PFSK-1 (cell line): ENCODE measurements at regions not wholly inside any gene's neighbourhood (a gene's known extent, or its start where the extent isn't known, plus 50 kb on each side); places are given as distances from the start of the nearest gene placed in this dataset.

Experiments used
- FOXP2 ChIP-seq: optimal IDR thresholded peaks from 2 replicates; pipeline ENCODE3; 2011; ENCODE audit warnings: borderline replicate concordance, control low read depth, inconsistent platforms; ENCODE audit not compliant: insufficient read depth; ENCODE audit errors: extremely low read length, extremely low read depth
- POLR2AphosphoS5 ChIP-seq: IDR thresholded peaks from 2 replicates; pipeline ENCODE4 v1.6.1; 2012; ENCODE audit warnings: low read depth, mild to moderate bottlenecking, control low read depth, low read length, moderate library complexity
- REST ChIP-seq, 2 experiments: IDR thresholded peaks; 2 replicates each; pipeline versions ENCODE4 v1.6.1 to v1.8.0; 2011 to 2012; ENCODE audit warnings: low read depth in 2 of 2, low read length in 2 of 2, control low read depth in 1 of 2, inconsistent platforms in 1 of 2, mild to moderate bottlenecking in 1 of 2, moderate library complexity in 1 of 2; ENCODE audit not compliant: insufficient read depth in 1 of 2
- SIN3A ChIP-seq: IDR thresholded peaks from 2 replicates; pipeline ENCODE4 v1.6.1; 2012; ENCODE audit warnings: mild to moderate bottlenecking, low read length, moderate library complexity, borderline replicate concordance; ENCODE audit not compliant: insufficient read depth
- TAF1 ChIP-seq: IDR thresholded peaks from 2 replicates; pipeline ENCODE4 v1.6.1; 2012; ENCODE audit warnings: low read length, control low read depth, borderline replicate concordance; ENCODE audit not compliant: insufficient read depth

DNA sequence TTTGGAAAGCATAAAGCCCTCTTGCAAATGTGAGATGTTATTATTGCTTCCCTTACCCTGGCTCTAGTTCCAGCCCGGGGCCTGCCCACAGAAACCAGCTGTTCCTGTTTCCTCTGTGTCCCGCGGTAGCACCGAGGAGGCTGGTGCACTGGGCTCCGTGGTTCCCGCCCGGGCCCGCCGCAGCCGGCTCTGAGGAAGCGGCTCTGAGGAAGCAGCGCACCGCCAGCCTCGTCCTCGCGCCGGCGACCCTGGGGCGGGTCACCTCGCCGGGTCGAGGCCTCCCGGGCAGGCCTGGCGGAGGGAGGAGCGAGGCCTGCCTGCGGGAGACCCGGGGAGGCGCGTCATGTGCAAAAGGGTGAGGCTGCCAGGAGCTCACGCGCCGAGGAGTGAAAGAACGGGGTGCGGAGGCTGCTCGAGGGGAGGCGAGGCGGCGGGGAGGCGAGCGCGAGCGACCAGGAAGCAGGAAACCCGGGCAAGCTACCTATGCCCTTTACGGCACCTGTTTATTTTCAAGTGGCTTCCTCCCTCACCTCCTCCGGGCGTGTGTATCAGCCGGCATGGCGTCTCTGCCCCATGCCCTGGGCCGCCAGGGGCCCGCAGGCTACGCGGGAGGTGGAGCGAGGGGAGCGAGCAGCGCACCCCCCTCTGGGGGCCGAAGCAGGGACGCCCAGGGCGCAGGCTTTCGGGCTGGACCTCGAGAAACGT lies 61.3 kb upstream of the MEGF10 start:
- no peak for TF ChIP-seq TAF1
- no peak for TF ChIP-seq POLR2AphosphoS5
- TF ChIP-seq SIN3A = no peak
- no peak for TF ChIP-seq REST (IDR thresholded peaks at IDR 0.05; ENCODE audit: insufficient read depth in 1 of 2, low read depth in 2 of 2, low read length in 2 of 2)
- no peak for TF ChIP-seq FOXP2

- TF ChIP-seq TAF1 (no peak), FOXP2 (no peak), REST (IDR thresholded peaks at IDR 0.05; ENCODE audit: insufficient read depth in 1 of 2, low read depth in 2 of 2, low read length in 2 of 2) (no peak), SIN3A (no peak), POLR2AphosphoS5 (no peak)
Measured at GRCh38 chr5:127231118-127231517, 59.5 kb upstream of the MEGF10 start.

GRCh38 chr5:127233590-127233989 lies 57.0 kb upstream of the MEGF10 start:
- TF ChIP-seq SIN3A (no peak), REST (IDR thresholded peaks at IDR 0.05; ENCODE audit: insufficient read depth in 1 of 2, low read depth in 2 of 2, low read length in 2 of 2) (no peak), FOXP2 (no peak), TAF1 (no peak), POLR2AphosphoS5 (no peak)

GRCh38 chr5:127235136-127235535 lies 55.5 kb upstream of the MEGF10 start:
- TF ChIP-seq FOXP2 (no peak), POLR2AphosphoS5 (no peak), SIN3A (no peak), TAF1 (no peak), REST (IDR thresholded peaks at IDR 0.05; ENCODE audit: insufficient read depth in 1 of 2, low read depth in 2 of 2, low read length in 2 of 2) (no peak)

- TF ChIP-seq REST (IDR thresholded peaks at IDR 0.05; ENCODE audit: insufficient read depth in 1 of 2, low read depth in 2 of 2, low read length in 2 of 2) (no peak), FOXP2 (no peak), SIN3A (no peak), TAF1 (no peak), POLR2AphosphoS5 (no peak)
Measured at GRCh38 chr5:127236254-127236653, 54.3 kb upstream of the MEGF10 start.
